GM19035 (cell line): ENCODE measurements at regions not wholly inside any gene's neighbourhood (a gene's known extent, or its start where the extent isn't known, plus 50 kb on each side); places are given as distances from the start of the nearest gene placed in this dataset.
"Not testable (repeated sequence)": the region's sequence is repeated elsewhere in the genome, so short reads cannot be mapped to it uniquely, and the experiment has no call there.

Experiments
- ATAC-seq: cut with Tn5 transposase; IDR thresholded peaks from one replicate; pipeline ENCODE4 v1.9.1; 2021; ENCODE audit not compliant: unreplicated experiment

DNA sequence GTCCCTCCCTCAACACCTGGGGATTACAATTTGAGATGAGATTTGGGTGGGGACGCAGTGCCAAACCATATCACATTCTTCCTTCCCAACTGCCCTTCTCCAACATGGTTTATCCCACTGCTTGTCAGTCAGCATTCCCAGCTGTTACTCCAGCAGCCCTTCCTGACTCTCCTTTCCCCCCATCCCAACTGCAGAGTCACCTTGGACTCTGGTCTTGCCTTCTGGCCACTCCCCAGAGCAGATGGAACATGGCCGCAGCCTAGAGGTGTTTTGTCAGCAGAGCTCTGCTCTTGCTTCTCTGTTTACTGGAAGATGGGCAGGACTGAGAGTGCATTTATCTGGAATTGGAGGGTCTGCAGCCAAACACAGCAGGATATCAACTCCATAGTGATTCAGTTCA, 51.2 kb upstream of the MEX3C start:
- no peak for ATAC-seq

DNA sequence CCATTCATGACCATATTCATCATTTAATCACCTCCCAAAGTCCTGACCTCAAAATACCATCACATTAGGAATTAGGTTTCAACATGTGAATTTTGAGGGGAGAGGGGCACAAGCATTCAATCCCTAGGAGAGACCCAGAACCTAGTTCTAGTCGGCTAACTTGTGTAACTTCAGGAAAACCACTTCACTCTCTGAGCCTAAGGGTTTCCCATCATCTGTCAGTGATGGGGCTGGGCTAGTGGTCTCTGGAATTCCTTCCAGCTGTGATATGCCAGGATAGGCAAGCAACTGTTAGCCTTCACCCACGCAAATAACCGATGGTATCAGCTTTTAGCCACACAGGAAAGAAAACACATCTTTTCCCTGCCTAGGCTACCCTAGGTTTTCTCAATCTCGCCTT, 52.5 kb upstream of the MEX3C start:
- ATAC-seq, result no peak

GRCh38 chr18:51250458-51251024, 53.1 kb upstream of the MEX3C start:
- no peak for ATAC-seq

GRCh38 chr18:51251625-51252024, 54.1 kb upstream of the MEX3C start:
- ATAC-seq, result peak; percentile 98

DNA sequence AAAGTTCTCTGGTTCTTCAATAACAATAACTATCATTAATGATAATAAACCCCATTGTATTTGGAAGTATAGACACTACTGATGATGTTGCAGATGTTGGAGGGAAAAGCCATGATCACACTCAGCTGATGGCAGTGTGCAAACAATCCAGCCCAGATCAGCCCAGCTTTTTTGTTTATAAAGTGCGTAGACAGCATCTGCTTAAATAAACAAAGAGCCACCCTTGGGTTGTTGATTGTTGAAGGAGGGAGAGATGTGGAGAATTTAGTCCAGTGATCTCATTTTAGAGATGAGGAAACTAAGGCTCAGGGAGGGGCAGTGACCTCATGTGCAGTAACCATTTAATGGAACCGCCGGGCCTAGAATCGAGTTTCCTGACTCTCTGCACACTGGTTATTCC, 56.0 kb upstream of the MEX3C start:
- no peak for ATAC-seq

DNA sequence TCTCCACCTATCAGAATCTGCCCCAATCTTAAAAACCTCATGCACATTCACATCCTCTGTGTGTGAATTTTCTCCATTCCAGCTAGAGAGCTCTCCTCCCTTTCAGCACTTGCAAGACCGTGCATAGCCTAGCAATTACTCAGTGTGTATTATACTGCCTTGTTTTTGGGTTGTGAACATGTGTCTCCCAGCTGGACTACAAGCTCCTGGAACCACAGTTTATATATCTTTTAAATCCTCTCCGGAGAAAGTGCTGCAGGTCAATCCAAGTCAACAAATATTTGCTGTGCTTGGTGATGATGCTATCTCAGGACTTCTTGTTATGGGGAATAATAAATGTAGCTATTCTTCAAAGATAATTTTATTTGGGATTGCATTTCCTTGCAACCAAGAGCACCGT, 58.2 kb upstream of the MEX3C start:
- no peak for ATAC-seq

DNA sequence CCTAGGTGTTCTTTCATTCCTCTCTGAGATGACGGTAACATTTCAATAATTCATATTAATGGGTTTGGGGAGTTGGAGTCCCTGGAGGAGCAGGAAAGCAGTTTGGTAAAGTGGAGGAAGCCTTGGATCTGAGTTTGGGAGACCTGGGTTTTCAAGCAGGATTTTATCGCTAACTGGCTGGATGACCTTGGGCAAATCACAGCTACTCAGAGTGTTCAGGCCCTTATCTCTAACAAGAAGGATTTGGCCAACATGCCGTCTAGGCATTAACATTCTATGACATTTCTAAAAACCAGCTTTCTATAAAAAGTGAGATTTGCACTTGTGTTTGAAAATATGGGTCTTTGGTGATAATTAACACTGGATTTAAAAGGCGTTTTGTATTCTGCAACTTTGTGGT, 59.7 kb upstream of the MEX3C start:
- no peak for ATAC-seq

DNA sequence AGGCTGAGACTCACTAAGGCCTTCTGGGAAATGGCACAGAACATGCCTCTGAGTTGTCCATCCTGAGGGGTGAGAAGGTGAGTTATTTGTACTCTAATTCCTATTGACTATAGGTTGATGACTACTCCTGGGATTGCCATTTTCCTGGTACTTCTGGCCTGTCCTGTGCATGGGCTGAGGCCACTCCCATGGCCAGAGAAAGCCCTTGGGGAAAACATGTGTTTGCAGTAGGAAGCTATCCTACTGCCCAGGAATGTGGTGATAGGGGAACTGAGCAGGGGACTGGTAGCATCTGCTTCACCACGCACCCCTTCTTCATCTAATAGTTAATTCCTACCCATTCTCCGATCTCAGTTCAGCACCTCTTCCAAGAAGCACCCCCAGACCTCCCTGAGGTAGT, 62.6 kb upstream of the MEX3C start:
- ATAC-seq, result no peak

- ATAC-seq, result not testable (repeated sequence)
Measured at GRCh38 chr18:51266077-51266476, 68.6 kb upstream of the MEX3C start.

GRCh38 chr18:51266773-51267172, 69.3 kb upstream of the MEX3C start:
- ATAC-seq, result no peak

DNA sequence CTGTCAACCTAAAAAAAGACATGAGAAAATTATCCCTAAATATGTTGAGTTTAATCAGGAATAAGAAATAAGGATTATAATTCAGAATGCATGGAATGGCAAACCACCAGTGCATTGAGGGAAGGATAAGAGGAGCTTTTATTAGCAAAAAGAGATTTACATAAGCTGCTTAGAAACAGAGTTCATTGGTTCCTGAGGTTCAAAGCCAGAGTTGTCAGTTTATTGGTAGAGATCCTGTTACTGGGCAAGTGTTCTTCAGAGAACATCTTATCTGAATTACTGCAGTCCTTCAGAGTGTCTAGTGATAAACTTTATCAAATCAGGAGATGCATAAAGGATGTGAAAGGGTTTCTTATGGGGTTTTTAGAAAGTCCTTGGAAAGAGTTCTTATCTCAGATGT, 76.0 kb upstream of the MEX3C start:
- ATAC-seq, result no peak

GRCh38 chr18:51275712-51276476, 78.4 kb upstream of the MEX3C start:
- ATAC-seq, result no peak

- no peak for ATAC-seq
Measured at GRCh38 chr18:51278045-51278649, 80.7 kb upstream of the MEX3C start.

DNA sequence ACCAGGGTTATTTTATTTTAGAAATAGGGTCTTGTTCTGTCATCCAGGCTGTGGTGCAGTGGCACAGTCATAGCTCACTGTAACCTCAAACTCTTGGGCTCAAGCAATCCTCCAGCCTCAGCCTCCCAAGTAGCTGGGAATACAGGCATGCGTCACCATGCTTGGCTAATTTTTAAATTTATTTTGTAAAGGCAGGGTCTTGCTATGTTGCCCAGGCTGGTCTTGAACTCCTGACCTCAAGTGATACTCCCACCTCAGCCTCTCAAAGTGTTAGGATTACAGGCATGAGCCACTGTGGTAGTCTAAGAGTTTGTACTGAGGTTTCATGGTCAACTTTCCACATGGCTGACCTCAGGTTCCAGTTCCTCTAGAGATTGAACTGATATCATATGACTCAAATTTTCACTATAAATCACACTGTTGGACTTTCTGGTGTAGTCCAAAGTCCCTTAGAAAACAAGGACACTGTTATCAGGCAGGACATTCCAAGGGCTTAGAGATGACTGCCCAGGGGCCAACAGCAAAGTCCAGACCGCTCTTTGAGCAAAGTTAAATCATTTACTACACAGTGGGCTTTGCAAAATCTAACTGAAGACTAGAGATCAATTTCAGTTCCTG, 82.0 kb upstream of the MEX3C start:
- ATAC-seq, result no peak

- ATAC-seq, result no peak
Measured at GRCh38 chr18:51287818-51288508, 90.5 kb upstream of the MEX3C start.

DNA sequence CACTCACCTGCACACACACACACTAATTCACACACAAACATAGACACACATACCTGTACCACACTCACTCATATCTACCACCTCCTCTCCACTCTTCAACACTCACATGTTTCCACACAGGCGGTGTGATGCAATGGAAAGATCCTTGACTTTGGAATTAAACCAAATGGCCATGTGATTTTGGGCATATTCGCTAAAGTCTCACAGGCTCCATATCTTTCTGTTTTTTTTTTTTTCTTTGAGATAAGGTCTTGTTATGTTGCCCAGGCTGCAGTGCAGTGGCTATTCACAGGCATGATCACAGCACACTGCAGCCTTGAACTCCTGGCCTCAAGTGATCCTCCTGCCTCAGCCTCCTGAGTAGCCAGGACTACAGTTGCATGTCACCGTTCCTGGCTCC, 91.1 kb upstream of the MEX3C start:
- ATAC-seq, result no peak

GRCh38 chr18:51290860-51291259, 93.4 kb upstream of the MEX3C start:
- no peak for ATAC-seq

GRCh38 chr18:51300912-51301311, 103.4 kb upstream of the MEX3C start:
- no peak for ATAC-seq

- no peak for ATAC-seq
Measured at GRCh38 chr18:51301376-51301775, 103.9 kb upstream of the MEX3C start.

DNA sequence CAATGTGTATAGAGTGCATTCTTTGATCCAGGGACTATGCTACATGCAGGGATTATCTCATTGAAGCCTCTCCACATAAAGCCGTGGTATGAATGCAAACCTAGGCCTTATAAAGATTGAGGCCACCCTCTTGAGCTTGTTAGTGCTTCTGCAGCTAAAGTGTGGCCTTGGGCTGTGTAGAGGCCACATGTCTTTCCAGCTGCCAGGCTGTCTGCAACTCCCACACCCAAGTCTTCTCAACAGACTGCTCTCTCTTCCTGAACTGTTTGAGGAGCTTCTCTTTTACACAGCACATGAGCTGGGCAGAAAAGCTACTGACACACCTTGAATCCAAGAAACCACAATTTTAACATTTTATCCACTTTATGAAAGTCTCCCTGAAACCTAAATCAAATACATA, 119.2 kb upstream of the MEX3C start:
- no peak for ATAC-seq

DNA sequence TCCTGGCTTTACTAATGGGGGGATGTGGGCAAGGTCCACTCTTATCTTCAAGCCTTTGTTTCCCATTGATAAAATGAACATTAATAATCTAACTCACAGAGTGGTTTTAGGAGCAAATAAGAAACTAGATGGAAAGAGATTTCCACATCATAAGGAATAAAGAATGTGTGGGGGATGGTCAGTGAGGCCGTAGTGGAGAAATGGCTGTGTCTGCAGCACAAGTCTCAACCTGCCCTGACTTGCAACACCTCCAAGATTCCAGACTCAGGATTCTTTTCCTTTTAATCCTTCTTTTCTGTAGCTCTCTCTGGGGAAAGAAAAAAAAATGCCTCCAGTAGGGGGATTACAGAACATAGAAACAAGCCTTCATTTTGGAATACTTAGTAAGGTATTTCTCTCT, 124.2 kb upstream of the MEX3C start:
- ATAC-seq, result no peak

GRCh38 chr18:51323961-51324360, 126.5 kb upstream of the MEX3C start:
- ATAC-seq, result no peak
